GM12878 (cell line): ENCODE measurements at regions not wholly inside any gene's neighbourhood (a gene's known extent, or its start where the extent isn't known, plus 50 kb on each side); places are given as distances from the start of the nearest gene placed in this dataset.

ENCODE experiments used
- ATAC-seq: fragments of 200-7000 bp; cut with Tn5 transposase; 3 replicates; pipeline ENCODE4 v1.9.1; 2020; ENCODE audit warnings: mild to moderate bottlenecking, moderate library complexity
- BruUV-seq: library from RNA; stranded (reverse); fragments of 400-500 nt; replicated peaks from 2 replicates; lab custom pipeline; 2021; lab: Mats Ljungman, UMichigan
- CTCF ChIA-PET: fragments of 300-600 bp; sonication (Branson Sonifier 250); formaldehyde crosslinking; extraction: SDS; loops from one replicate; lab custom pipeline; 2021; ENCODE audit warnings: inconsistent platforms; lab: Yijun Ruan, JAX
- POLR2A ChIA-PET: fragments of 350-600 bp; formaldehyde crosslinking; extraction: SDS; loops from one replicate; lab custom pipeline; 2021; ENCODE audit warnings: inconsistent platforms; lab: Charles Lee
- RAD21 ChIA-PET: fragments of 300-600 bp; sonication (Branson Sonifier 250); formaldehyde crosslinking; loops from one replicate; lab custom pipeline; 2023; ENCODE audit warnings: antibody characterized with exemption; ENCODE audit not compliant: unreplicated experiment; lab: Charles Lee
- SMC1A ChIA-PET: fragments of 300-600 bp; sonication (Branson Sonifier 250); formaldehyde crosslinking; loops from one replicate; lab custom pipeline; 2023; ENCODE audit not compliant: unreplicated experiment, uncharacterized antibody; lab: Charles Lee
- DNase-seq: peaks from one replicate; pipeline ENCODE4 v3.0.0-alpha.2; 2011; ENCODE audit warnings: low read depth, low spot score
- FAIRE-seq: peaks from 3 replicates; lab custom pipeline; 2011; peaks lifted over from hg19 to GRCh38; lab: Jason Lieb, UNC
- H2AFZ ChIP-seq: 2 replicates; pipeline ENCODE4 v1.6.0; 2011; ENCODE audit warnings: low read depth, low read length, control low read depth; ENCODE audit not compliant: control insufficient read depth
- H3K27ac ChIP-seq: 2 replicates; pipeline ENCODE4 v1.5.1; 2011; ENCODE audit warnings: control low read depth; ENCODE audit not compliant: control insufficient read depth, insufficient read depth
- H3K27me3 ChIP-seq, 2 experiments: replicated peaks in 1 of 2; 2 replicates each; pipeline versions ENCODE4 v1.6.0 to v1.6.1; 2011; ENCODE audit warnings: low read length in 1 of 2; ENCODE audit not compliant: control insufficient read depth in 2 of 2, insufficient read depth in 2 of 2
- H3K36me3 ChIP-seq, 2 experiments: 2 replicates each; pipeline ENCODE4 v1.5.1; 2011; ENCODE audit warnings: low read length in 1 of 2; ENCODE audit not compliant: control insufficient read depth in 2 of 2, insufficient read depth in 2 of 2
- H3K4me1 ChIP-seq: 2 replicates; pipeline ENCODE4 v1.6.1; 2011; ENCODE audit warnings: mild to moderate bottlenecking, low read length, moderate library complexity, mixed read lengths; ENCODE audit not compliant: control insufficient read depth, insufficient read depth
- H3K4me2 ChIP-seq: 2 replicates; pipeline ENCODE4 v1.6.0; 2011; ENCODE audit warnings: control low read depth; ENCODE audit not compliant: control insufficient read depth, insufficient read depth
- H3K4me3 ChIP-seq: fragments of 200-600 bp; sonication (generic); 2 replicates; pipeline ENCODE4 v1.5.1; 2016
- H3K79me2 ChIP-seq: 2 replicates; pipeline ENCODE4 v1.6.0; 2011; ENCODE audit warnings: low read length; ENCODE audit not compliant: control insufficient read depth, insufficient read depth
- H3K9ac ChIP-seq: 2 replicates; pipeline ENCODE4 v1.8.0; 2011; ENCODE audit warnings: low read length, control low read depth, mixed read lengths; ENCODE audit not compliant: control insufficient read depth, insufficient read depth
- H3K9me3 ChIP-seq: replicated peaks from 3 replicates; pipeline ENCODE4 v1.5.1; 2011; ENCODE audit warnings: mild to moderate bottlenecking, low read length; ENCODE audit not compliant: control insufficient read depth, insufficient read depth
- H4K20me1 ChIP-seq: 2 replicates; pipeline ENCODE4 v1.6.0; 2011; ENCODE audit not compliant: control insufficient read depth, insufficient read depth
- CBFB ChIP-seq: IDR thresholded peaks from 2 replicates; pipeline ENCODE4 v1.6.1; 2016; ENCODE audit warnings: antibody characterized with exemption, low read depth
- EP300 ChIP-seq, 2 experiments: fragments of 150-350 bp in 1 of 2; IDR thresholded peaks; 2 replicates each; pipeline ENCODE4 v1.6.1; 2011 to 2012; ENCODE audit warnings: low read depth in 2 of 2, low read length in 2 of 2, borderline replicate concordance in 1 of 2, improper control_type of control experiment in 1 of 2, inconsistent platforms in 1 of 2; ENCODE audit not compliant: control insufficient read depth in 1 of 2
- JUND ChIP-seq: IDR thresholded peaks from 2 replicates; pipeline ENCODE4 v1.6.1; 2012; ENCODE audit warnings: low read depth, mild to moderate bottlenecking, low read length, improper control_type of control experiment, moderate library complexity
- MYC ChIP-seq: IDR thresholded peaks from 2 replicates; pipeline ENCODE4 v1.6.1; 2011; ENCODE audit warnings: mild to moderate bottlenecking, low read length, moderate library complexity, inconsistent platforms; ENCODE audit not compliant: insufficient read depth, insufficient replicate concordance, insufficient read length, severe bottlenecking
- NR2F1 ChIP-seq: fragments of 450-650 bp; conservative IDR thresholded peaks from 2 replicates; pipeline ENCODE4 v1.6.1; 2017; ENCODE audit warnings: mild to moderate bottlenecking
- PML ChIP-seq: IDR thresholded peaks from 2 replicates; pipeline ENCODE4 v1.6.1; 2012; ENCODE audit warnings: low read length, inconsistent platforms
- RAD21 ChIP-seq: IDR thresholded peaks from 2 replicates; pipeline ENCODE4 v1.6.1; 2011; ENCODE audit warnings: mild to moderate bottlenecking, low read depth, low read length, moderate library complexity; ENCODE audit not compliant: insufficient read depth
- SMAD5 ChIP-seq: IDR thresholded peaks from 2 replicates; pipeline ENCODE4 v1.6.1; 2016; ENCODE audit warnings: antibody characterized with exemption, low read depth
- TBL1XR1 ChIP-seq: IDR thresholded peaks from 2 replicates; pipeline ENCODE4 v1.6.1; 2012; ENCODE audit warnings: low read depth, low read length, improper control_type of control experiment
- TCF12 ChIP-seq: IDR thresholded peaks from 2 replicates; pipeline ENCODE4 v1.6.1; 2011; ENCODE audit warnings: low read depth, mild to moderate bottlenecking, low read length
- ZNF274 ChIP-seq: IDR thresholded peaks from one replicate; pipeline ENCODE4 v1.8.0; 2011; ENCODE audit not compliant: insufficient read length, insufficient read depth
- WGBS: methylation state at CpG from one replicate; pipeline ENCODE4 v1.1.6; 2016; ENCODE audit warnings: low lambda C conversion rate; ENCODE audit not compliant: insufficient replicate concordance, insufficient coverage; ENCODE audit errors: missing lambda C conversion rate; 5-methylcytosine and 5-hydroxymethylcytosine counted together
- in situ Hi-C: fragments of 300-500 bp; cut with MboI; formaldehyde crosslinking; loops from 9 replicates; pipeline ENCODE4 v1.14.3; 2018; ENCODE audit warnings: mixed read lengths
- intact Hi-C: fragments of 100-400 bp; cut with micrococcal nuclease; formaldehyde crosslinking; loops from one replicate; pipeline ENCODE4 v1.14.2; 2022; ENCODE audit not compliant: unreplicated experiment
- TF ChIP-seq, protein P1 (sequence below): fragments of 450-650 bp; IDR thresholded peaks from 2 replicates; pipeline ENCODE4 v1.6.1; 2016; ENCODE audit warnings: mild to moderate bottlenecking, moderate library complexity, borderline replicate concordance

GRCh38 chr20:24787071-24787470 lies 162.0 kb upstream of the CST7 start:
- ChIA-PET CTCF (no interaction called here), RAD21 (no interaction called here), SMC1A (no interaction called here), POLR2A (no interaction called here)
- H3K4me1 ChIP-seq: no peaks in the 10 kb centered on the region; the same call in 1 of the 2 replicates
- no peak overlapping the region for H3K4me3 ChIP-seq
- H3K79me2 ChIP-seq: no peaks in the 10 kb centered on the region
- no peak overlapping the region for H3K4me2 ChIP-seq
- no peak overlapping the region for H3K27ac ChIP-seq
- in situ Hi-C loops: loop anchor here (5.0 kb wide), 1 partner anchor 130 kb away; no protein-coding TSS in a partner anchor
- H2AFZ ChIP-seq: no peak overlapping the region
- no peaks in the 10 kb centered on the region for H3K27me3 ChIP-seq
- H4K20me1 ChIP-seq: no peaks in the 10 kb centered on the region
- no peak for TF ChIP-seq NR2F1
- no peak for TF ChIP-seq CBFB
- no peak for TF ChIP-seq JUND
- TF ChIP-seq PML: no peak
- TF ChIP-seq SMAD5: no peak
- no peak for TF ChIP-seq ZNF274
- no peak for TF ChIP-seq RAD21
- TF ChIP-seq TBL1XR1: no peak
- TF ChIP-seq MYC: no peak
- no peak for TF ChIP-seq EP300 (IDR thresholded peaks at IDR 0.05; ENCODE audit: borderline replicate concordance in 1 of 2, control insufficient read depth in 1 of 2, low read depth in 2 of 2, low read length in 2 of 2)
- TF ChIP-seq, protein P1, sequence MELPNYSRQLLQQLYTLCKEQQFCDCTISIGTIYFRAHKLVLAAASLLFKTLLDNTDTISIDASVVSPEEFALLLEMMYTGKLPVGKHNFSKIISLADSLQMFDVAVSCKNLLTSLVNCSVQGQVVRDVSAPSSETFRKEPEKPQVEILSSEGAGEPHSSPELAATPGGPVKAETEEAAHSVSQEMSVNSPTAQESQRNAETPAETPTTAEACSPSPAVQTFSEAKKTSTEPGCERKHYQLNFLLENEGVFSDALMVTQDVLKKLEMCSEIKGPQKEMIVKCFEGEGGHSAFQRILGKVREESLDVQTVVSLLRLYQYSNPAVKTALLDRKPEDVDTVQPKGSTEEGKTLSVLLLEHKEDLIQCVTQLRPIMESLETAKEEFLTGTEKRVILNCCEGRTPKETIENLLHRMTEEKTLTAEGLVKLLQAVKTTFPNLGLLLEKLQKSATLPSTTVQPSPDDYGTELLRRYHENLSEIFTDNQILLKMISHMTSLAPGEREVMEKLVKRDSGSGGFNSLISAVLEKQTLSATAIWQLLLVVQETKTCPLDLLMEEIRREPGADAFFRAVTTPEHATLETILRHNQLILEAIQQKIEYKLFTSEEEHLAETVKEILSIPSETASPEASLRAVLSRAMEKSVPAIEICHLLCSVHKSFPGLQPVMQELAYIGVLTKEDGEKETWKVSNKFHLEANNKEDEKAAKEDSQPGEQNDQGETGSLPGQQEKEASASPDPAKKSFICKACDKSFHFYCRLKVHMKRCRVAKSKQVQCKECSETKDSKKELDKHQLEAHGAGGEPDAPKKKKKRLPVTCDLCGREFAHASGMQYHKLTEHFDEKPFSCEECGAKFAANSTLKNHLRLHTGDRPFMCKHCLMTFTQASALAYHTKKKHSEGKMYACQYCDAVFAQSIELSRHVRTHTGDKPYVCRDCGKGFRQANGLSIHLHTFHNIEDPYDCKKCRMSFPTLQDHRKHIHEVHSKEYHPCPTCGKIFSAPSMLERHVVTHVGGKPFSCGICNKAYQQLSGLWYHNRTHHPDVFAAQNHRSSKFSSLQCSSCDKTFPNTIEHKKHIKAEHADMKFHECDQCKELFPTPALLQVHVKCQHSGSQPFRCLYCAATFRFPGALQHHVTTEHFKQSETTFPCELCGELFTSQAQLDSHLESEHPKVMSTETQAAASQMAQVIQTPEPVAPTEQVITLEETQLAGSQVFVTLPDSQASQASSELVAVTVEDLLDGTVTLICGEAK: no peak
- no peak for TF ChIP-seq TCF12
- intact Hi-C loops: no loop called here
- 65% methylated on average over 10 of the region's 10 CpGs for WGBS
- no peaks in the 10 kb centered on the region for H3K36me3 ChIP-seq
- no peaks in the 10 kb centered on the region for H3K9me3 ChIP-seq
- no peak for ATAC-seq
- FAIRE-seq: no peak
- no TSS peak for BruUV-seq
- H3K9ac ChIP-seq: no peak overlapping the region
- DNase-seq: no peak
